OCI-LY1 (cell line): ENCODE measurements at regions not wholly inside any gene's neighbourhood (a gene's known extent, or its start where the extent isn't known, plus 50 kb on each side); places are given as distances from the start of the nearest gene placed in this dataset.

Experiments used
- EZH2 ChIP-seq: fragments of 200-600 bp; sonication (generic), shearing (Covaris generic); IDR thresholded peaks from 2 replicates; pipeline ENCODE4 v1.8.0; 2017; ENCODE audit warnings: borderline replicate concordance, mixed run types, mild to moderate bottlenecking, antibody characterized with exemption, low read length, moderate library complexity, mixed read lengths
- TF ChIP-seq, protein P1 (sequence below): fragments of 200-600 bp; sonication (generic), shearing (Covaris generic); IDR thresholded peaks from 2 replicates; pipeline ENCODE4 v1.5.1; 2017; ENCODE audit warnings: mild to moderate bottlenecking, antibody characterized with exemption, low read length, moderate library complexity, mixed read lengths

DNA sequence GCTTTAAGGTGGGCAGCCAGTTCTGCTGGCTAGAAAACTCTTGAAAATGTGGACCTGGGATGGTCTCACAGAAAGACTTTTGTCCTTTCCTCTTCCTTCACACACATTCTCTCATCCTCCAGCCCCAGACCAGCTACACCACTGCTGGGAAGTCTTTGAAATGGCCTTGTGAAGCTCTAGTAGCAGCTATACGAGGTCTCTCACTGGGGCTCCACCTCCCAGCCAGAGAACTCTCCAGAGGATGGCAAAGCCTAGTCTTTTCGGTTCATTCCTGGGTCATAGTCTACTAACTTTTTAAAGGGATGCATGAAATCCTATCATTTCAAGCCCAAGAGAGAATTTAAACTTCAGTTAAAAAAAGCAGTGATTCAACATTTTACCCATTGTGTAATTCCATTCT is 133.9 kb upstream of the ERCC6L2 start:
- TF ChIP-seq, protein P1, sequence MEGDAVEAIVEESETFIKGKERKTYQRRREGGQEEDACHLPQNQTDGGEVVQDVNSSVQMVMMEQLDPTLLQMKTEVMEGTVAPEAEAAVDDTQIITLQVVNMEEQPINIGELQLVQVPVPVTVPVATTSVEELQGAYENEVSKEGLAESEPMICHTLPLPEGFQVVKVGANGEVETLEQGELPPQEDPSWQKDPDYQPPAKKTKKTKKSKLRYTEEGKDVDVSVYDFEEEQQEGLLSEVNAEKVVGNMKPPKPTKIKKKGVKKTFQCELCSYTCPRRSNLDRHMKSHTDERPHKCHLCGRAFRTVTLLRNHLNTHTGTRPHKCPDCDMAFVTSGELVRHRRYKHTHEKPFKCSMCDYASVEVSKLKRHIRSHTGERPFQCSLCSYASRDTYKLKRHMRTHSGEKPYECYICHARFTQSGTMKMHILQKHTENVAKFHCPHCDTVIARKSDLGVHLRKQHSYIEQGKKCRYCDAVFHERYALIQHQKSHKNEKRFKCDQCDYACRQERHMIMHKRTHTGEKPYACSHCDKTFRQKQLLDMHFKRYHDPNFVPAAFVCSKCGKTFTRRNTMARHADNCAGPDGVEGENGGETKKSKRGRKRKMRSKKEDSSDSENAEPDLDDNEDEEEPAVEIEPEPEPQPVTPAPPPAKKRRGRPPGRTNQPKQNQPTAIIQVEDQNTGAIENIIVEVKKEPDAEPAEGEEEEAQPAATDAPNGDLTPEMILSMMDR, result no peak
- no peak for TF ChIP-seq EZH2
